ENCODE measurements at regions not wholly inside any gene's neighbourhood (a gene's known extent, or its start where the extent isn't known, plus 50 kb on each side); places are given as distances from the start of the nearest gene placed in this dataset.

GRCh38 chr9:101881508-101881907, 143.1 kb upstream of the GRIN3A start:
- ChIA-PET POLR2A (no interaction called here), CTCF (no interaction called here)
- in situ Hi-C loops (cut with HindIII; ENCODE audit: low pct_unique_long_range_greater_than_20kb, low sequenced_read_pairs): no loop called here
- H3K4me3 ChIP-seq (ENCODE audit: low read depth in 2 of 2, low read length in 2 of 2): no peak overlapping the region
- no TSS peak for BruUV-seq (replicated peaks)
- TF ChIP-seq SIN3A (IDR thresholded peaks at IDR 0.05; ENCODE audit: borderline replicate concordance, insufficient read depth, low read depth, low read length) (no peak), TCF7L2 (IDR thresholded peaks at IDR 0.05; ENCODE audit: low read depth, low read length) (no peak), CTCF (IDR thresholded peaks at IDR 0.05) (no peak), REST (IDR thresholded peaks at IDR 0.05; ENCODE audit: insufficient read depth in 1 of 2, low read depth in 2 of 2, low read length in 1 of 2) (no peak), POLR2AphosphoS5 (IDR thresholded peaks at IDR 0.05; ENCODE audit: low read depth, low read length) (no peak)
- no peaks in the 10 kb centered on the region for H3K27me3 ChIP-seq (ENCODE audit: control insufficient read depth, insufficient read depth, low read length)
- no peaks in the 10 kb centered on the region for H3K4me1 ChIP-seq (ENCODE audit: control insufficient read depth, insufficient read depth, low read length)
- no peaks in the 10 kb centered on the region for H3K9me3 ChIP-seq (ENCODE audit: control insufficient read depth, insufficient read depth, low read depth, low read length)
- ATAC-seq: no peak
- no peaks in the 10 kb centered on the region for H3K36me3 ChIP-seq (ENCODE audit: control insufficient read depth, insufficient read depth, low read length)
- H3K27ac ChIP-seq (ENCODE audit: low read length): no peak overlapping the region
- no peak for DNase-seq (ENCODE audit: low read depth, low spot score)
- intact Hi-C loops (cut with micrococcal nuclease; ENCODE audit: unreplicated experiment): no loop called here

- no peak overlapping the region for H3K4me3 ChIP-seq (ENCODE audit: low read depth in 2 of 2, low read length in 2 of 2)
- no TSS peak for BruUV-seq (replicated peaks)
- no peak for DNase-seq (ENCODE audit: low read depth, low spot score)
- CTCF ChIA-PET: no interaction called here
- H3K36me3 ChIP-seq (ENCODE audit: control insufficient read depth, insufficient read depth, low read length): no peaks in the 10 kb centered on the region
- intact Hi-C loops (cut with micrococcal nuclease; ENCODE audit: unreplicated experiment): no loop called here
- POLR2A ChIA-PET: no interaction called here
- H3K9me3 ChIP-seq (ENCODE audit: control insufficient read depth, insufficient read depth, low read depth, low read length): no peaks in the 10 kb centered on the region
- TF ChIP-seq TCF7L2 (IDR thresholded peaks at IDR 0.05; ENCODE audit: low read depth, low read length): no peak
- no peak for TF ChIP-seq CTCF (IDR thresholded peaks at IDR 0.05)
- TF ChIP-seq POLR2AphosphoS5 (IDR thresholded peaks at IDR 0.05; ENCODE audit: low read depth, low read length): no peak
- no peak for TF ChIP-seq REST (IDR thresholded peaks at IDR 0.05; ENCODE audit: insufficient read depth in 1 of 2, low read depth in 2 of 2, low read length in 1 of 2)
- no peak for TF ChIP-seq SIN3A (IDR thresholded peaks at IDR 0.05; ENCODE audit: borderline replicate concordance, insufficient read depth, low read depth, low read length)
- no peak for ATAC-seq
- no peaks in the 10 kb centered on the region for H3K27me3 ChIP-seq (ENCODE audit: control insufficient read depth, insufficient read depth, low read length)
- no peaks in the 10 kb centered on the region for H3K4me1 ChIP-seq (ENCODE audit: control insufficient read depth, insufficient read depth, low read length)
- no peak overlapping the region for H3K27ac ChIP-seq (ENCODE audit: low read length)
- in situ Hi-C loops (cut with HindIII; ENCODE audit: low pct_unique_long_range_greater_than_20kb, low sequenced_read_pairs): no loop called here
These were observed 142.4 kb upstream of the GRIN3A start for GRCh38 chr9:101880846-101881245.
